Nucleus accumbens (tissue), 56 donors: ENCODE measurements at regions not wholly inside any gene's neighbourhood (a gene's known extent, or its start where the extent isn't known, plus 50 kb on each side); places are given as distances from the start of the nearest gene placed in this dataset.
"Not testable (repeated sequence)": the region's sequence is repeated elsewhere in the genome, so short reads cannot be mapped to it uniquely, and the experiment has no call there.

Experiments used
- DNase-seq, 56 donors: peaks; one replicate each; lab custom pipeline; 2025; lab: John Stamatoyannopoulos, UW

GRCh38 chr1:68653882-68654281, 157.0 kb upstream of the DEPDC1 start:
- DNase-seq, result no peak

- no peak for DNase-seq
Observed at GRCh38 chr1:68673771-68674170, 176.9 kb upstream of the DEPDC1 start.

- DNase-seq, result no peak
Observed at GRCh38 chr1:68675336-68675735, 178.5 kb upstream of the DEPDC1 start.

- no peak for DNase-seq
Observed at GRCh38 chr1:68677684-68678351, 180.9 kb upstream of the DEPDC1 start.

- no peak for DNase-seq
Observed at GRCh38 chr1:68696221-68696620, 199.3 kb upstream of the DEPDC1 start.

- DNase-seq, result no peak
Observed at GRCh38 chr1:68703921-68704354, 207.1 kb upstream of the DEPDC1 start.

- DNase-seq, result no peak
Observed at GRCh38 chr1:68704800-68705443, 208.0 kb upstream of the DEPDC1 start.

- no peak for DNase-seq
Observed at GRCh38 chr1:68705466-68705865, 208.6 kb upstream of the DEPDC1 start.

GRCh38 chr1:68706639-68707317, 209.9 kb upstream of the DEPDC1 start:
- DNase-seq, result no peak

GRCh38 chr1:68717330-68717729, 220.4 kb upstream of the DEPDC1 start:
- no peak for DNase-seq

- DNase-seq, result no peak
Observed at GRCh38 chr1:68720476-68720875, 223.6 kb upstream of the DEPDC1 start.

GRCh38 chr1:68723791-68724190, 226.9 kb upstream of the DEPDC1 start:
- DNase-seq, result no peak

- peak in 8 of 56 donors; percentile 1 to 27 (median 3) for DNase-seq
Observed at GRCh38 chr1:68725001-68725752, 228.3 kb upstream of the DEPDC1 start.

GRCh38 chr1:68739486-68739885, 242.6 kb upstream of the DEPDC1 start:
- DNase-seq, result not testable (repeated sequence)

GRCh38 chr1:68745011-68745410, 248.1 kb upstream of the DEPDC1 start:
- no peak for DNase-seq

- no peak for DNase-seq
Observed at GRCh38 chr1:68745451-68745850, 248.6 kb upstream of the DEPDC1 start.

GRCh38 chr1:68746378-68746777, 249.5 kb upstream of the DEPDC1 start:
- DNase-seq, result no peak

GRCh38 chr1:68751723-68752122, 254.8 kb upstream of the DEPDC1 start:
- no peak for DNase-seq

GRCh38 chr1:68758666-68759209, 261.9 kb upstream of the DEPDC1 start:
- no peak for DNase-seq

- DNase-seq, result no peak
Observed at GRCh38 chr1:68767941-68768340, 271.1 kb upstream of the DEPDC1 start.

- DNase-seq, result no peak
Observed at GRCh38 chr1:68770817-68771216, 273.9 kb upstream of the DEPDC1 start.
